GM12878 (cell line): ENCODE measurements at regions not wholly inside any gene's neighbourhood (a gene's known extent, or its start where the extent isn't known, plus 50 kb on each side); places are given as distances from the start of the nearest gene placed in this dataset.

Experiments used
- ATAC-seq: fragments of 200-7000 bp; cut with Tn5 transposase; 3 replicates; pipeline ENCODE4 v1.9.1; 2020; ENCODE audit warnings: mild to moderate bottlenecking, moderate library complexity
- BruUV-seq: library from RNA; stranded (reverse); fragments of 400-500 nt; replicated peaks from 2 replicates; lab custom pipeline; 2021; lab: Mats Ljungman, UMichigan
- CTCF ChIA-PET: fragments of 300-600 bp; sonication (Branson Sonifier 250); formaldehyde crosslinking; extraction: SDS; loops from one replicate; lab custom pipeline; 2021; ENCODE audit warnings: inconsistent platforms; lab: Yijun Ruan, JAX
- POLR2A ChIA-PET: fragments of 350-600 bp; formaldehyde crosslinking; extraction: SDS; loops from one replicate; lab custom pipeline; 2021; ENCODE audit warnings: inconsistent platforms; lab: Charles Lee
- RAD21 ChIA-PET: fragments of 300-600 bp; sonication (Branson Sonifier 250); formaldehyde crosslinking; loops from one replicate; lab custom pipeline; 2023; ENCODE audit warnings: antibody characterized with exemption; ENCODE audit not compliant: unreplicated experiment; lab: Charles Lee
- SMC1A ChIA-PET: fragments of 300-600 bp; sonication (Branson Sonifier 250); formaldehyde crosslinking; loops from one replicate; lab custom pipeline; 2023; ENCODE audit not compliant: unreplicated experiment, uncharacterized antibody; lab: Charles Lee
- DNase-seq: peaks from one replicate; pipeline ENCODE4 v3.0.0-alpha.2; 2011; ENCODE audit warnings: low read depth, low spot score
- FAIRE-seq: peaks from 3 replicates; lab custom pipeline; 2011; peaks lifted over from hg19 to GRCh38; lab: Jason Lieb, UNC
- H2AFZ ChIP-seq: 2 replicates; pipeline ENCODE4 v1.6.0; 2011; ENCODE audit warnings: low read depth, low read length, control low read depth; ENCODE audit not compliant: control insufficient read depth
- H3K27ac ChIP-seq: 2 replicates; pipeline ENCODE4 v1.5.1; 2011; ENCODE audit warnings: control low read depth; ENCODE audit not compliant: control insufficient read depth, insufficient read depth
- H3K27me3 ChIP-seq, 2 experiments: replicated peaks in 1 of 2; 2 replicates each; pipeline versions ENCODE4 v1.6.0 to v1.6.1; 2011; ENCODE audit warnings: low read length in 1 of 2; ENCODE audit not compliant: control insufficient read depth in 2 of 2, insufficient read depth in 2 of 2
- H3K36me3 ChIP-seq, 2 experiments: 2 replicates each; pipeline ENCODE4 v1.5.1; 2011; ENCODE audit warnings: low read length in 1 of 2; ENCODE audit not compliant: control insufficient read depth in 2 of 2, insufficient read depth in 2 of 2
- H3K4me1 ChIP-seq: 2 replicates; pipeline ENCODE4 v1.6.1; 2011; ENCODE audit warnings: mild to moderate bottlenecking, low read length, moderate library complexity, mixed read lengths; ENCODE audit not compliant: control insufficient read depth, insufficient read depth
- H3K4me2 ChIP-seq: 2 replicates; pipeline ENCODE4 v1.6.0; 2011; ENCODE audit warnings: control low read depth; ENCODE audit not compliant: control insufficient read depth, insufficient read depth
- H3K4me3 ChIP-seq: fragments of 200-600 bp; sonication (generic); 2 replicates; pipeline ENCODE4 v1.5.1; 2016
- H3K79me2 ChIP-seq: 2 replicates; pipeline ENCODE4 v1.6.0; 2011; ENCODE audit warnings: low read length; ENCODE audit not compliant: control insufficient read depth, insufficient read depth
- H3K9ac ChIP-seq: 2 replicates; pipeline ENCODE4 v1.8.0; 2011; ENCODE audit warnings: low read length, control low read depth, mixed read lengths; ENCODE audit not compliant: control insufficient read depth, insufficient read depth
- H3K9me3 ChIP-seq: replicated peaks from 3 replicates; pipeline ENCODE4 v1.5.1; 2011; ENCODE audit warnings: mild to moderate bottlenecking, low read length; ENCODE audit not compliant: control insufficient read depth, insufficient read depth
- H4K20me1 ChIP-seq: 2 replicates; pipeline ENCODE4 v1.6.0; 2011; ENCODE audit not compliant: control insufficient read depth, insufficient read depth
- ATF3 ChIP-seq: IDR thresholded peaks from 2 replicates; pipeline ENCODE4 v1.6.1; 2011; ENCODE audit warnings: low read depth, mild to moderate bottlenecking, low read length, moderate library complexity, borderline replicate concordance; ENCODE audit errors: extremely low read depth
- ATF7 ChIP-seq: fragments of 450-650 bp; IDR thresholded peaks from 2 replicates; pipeline ENCODE4 v1.6.1; 2016; ENCODE audit warnings: low read depth, mild to moderate bottlenecking
- CHD1 ChIP-seq: IDR thresholded peaks from 2 replicates; pipeline ENCODE4 v1.6.1; 2012; ENCODE audit warnings: low read depth, low read length, improper control_type of control experiment
- E2F4 ChIP-seq: IDR thresholded peaks from 2 replicates; pipeline ENCODE4 v1.6.1; 2012; ENCODE audit warnings: low read depth, low read length, improper control_type of control experiment
- ELK1 ChIP-seq: IDR thresholded peaks from 2 replicates; pipeline ENCODE4 v1.6.1; 2012; ENCODE audit warnings: low read depth, low read length, improper control_type of control experiment
- ETV6 ChIP-seq, 2 experiments: fragments of 450-650 bp in 1 of 2; IDR thresholded peaks in 1 of 2; conservative IDR thresholded peaks in 1 of 2; 2 replicates each; pipeline ENCODE4 v1.6.1; 2014; ENCODE audit warnings: antibody characterized with exemption in 1 of 2, borderline replicate concordance in 1 of 2, low read depth in 1 of 2, mild to moderate bottlenecking in 1 of 2, moderate library complexity in 1 of 2
- JUND ChIP-seq: IDR thresholded peaks from 2 replicates; pipeline ENCODE4 v1.6.1; 2012; ENCODE audit warnings: low read depth, mild to moderate bottlenecking, low read length, improper control_type of control experiment, moderate library complexity
- MEF2A ChIP-seq: IDR thresholded peaks from 2 replicates; pipeline ENCODE4 v1.6.1; 2011; ENCODE audit warnings: low read depth, mild to moderate bottlenecking, low read length, moderate library complexity; ENCODE audit not compliant: insufficient read depth
- NFXL1 ChIP-seq: fragments of 450-650 bp; IDR thresholded peaks from 2 replicates; pipeline ENCODE4 v1.6.1; 2017; ENCODE audit warnings: antibody characterized with exemption, mild to moderate bottlenecking, borderline replicate concordance
- REST ChIP-seq: IDR thresholded peaks from 2 replicates; pipeline ENCODE4 v1.6.1; 2012; ENCODE audit warnings: mild to moderate bottlenecking, low read depth, low read length
- SP1 ChIP-seq: IDR thresholded peaks from one replicate; pipeline ENCODE4 v1.6.1; 2011; ENCODE audit warnings: low read depth, low read length
- SREBF2 ChIP-seq: IDR thresholded peaks from 2 replicates; pipeline ENCODE4 v1.6.1; 2012; ENCODE audit warnings: mild to moderate bottlenecking, low read length
- ZNF592 ChIP-seq: fragments of 450-650 bp; IDR thresholded peaks from 2 replicates; pipeline ENCODE4 v1.6.1; 2017; ENCODE audit warnings: mild to moderate bottlenecking, moderate library complexity
- WGBS: methylation state at CpG from one replicate; pipeline ENCODE4 v1.1.6; 2016; ENCODE audit warnings: low lambda C conversion rate; ENCODE audit not compliant: insufficient replicate concordance, insufficient coverage; ENCODE audit errors: missing lambda C conversion rate; 5-methylcytosine and 5-hydroxymethylcytosine counted together
- in situ Hi-C: fragments of 300-500 bp; cut with MboI; formaldehyde crosslinking; loops from 9 replicates; pipeline ENCODE4 v1.14.3; 2018; ENCODE audit warnings: mixed read lengths
- intact Hi-C: fragments of 100-400 bp; cut with micrococcal nuclease; formaldehyde crosslinking; loops from one replicate; pipeline ENCODE4 v1.14.2; 2022; ENCODE audit not compliant: unreplicated experiment

GRCh38 chr3:5725801-5726200 lies 538.3 kb downstream of the EDEM1 start:
- H3K4me2 ChIP-seq, result no peak overlapping the region
- no peak overlapping the region for H3K4me3 ChIP-seq
- no peaks in the 10 kb centered on the region for H3K4me1 ChIP-seq
- 3% methylated on average over 2 of the region's 2 CpGs for WGBS
- no peak for FAIRE-seq
- H4K20me1 ChIP-seq, result no peaks in the 10 kb centered on the region
- H3K27me3 ChIP-seq, result no peaks in the 10 kb centered on the region
- no peaks in the 10 kb centered on the region for H3K36me3 ChIP-seq
- ChIA-PET POLR2A (interaction anchor here (0.6 kb wide), 2 partner anchors 30 to 298 kb away, joined by 3 to 4 read pairs; no protein-coding TSS in a partner anchor), SMC1A (interaction anchor here (0.6 to 1.2 kb wide), 6 partner anchors 8 to 300 kb away, joined by 3 to 4 read pairs (median 3); no protein-coding TSS in a partner anchor), RAD21 (interaction anchor here (1.1 to 1.8 kb wide), 2 partner anchors 13 to 91 kb away, joined by 3 read pairs; no protein-coding TSS in a partner anchor), CTCF (interaction anchor here (0.6 to 1.4 kb wide), 4 partner anchors 17 to 297 kb away, joined by 3 to 5 read pairs (median 3); no protein-coding TSS in a partner anchor)
- H3K79me2 ChIP-seq, result no peaks in the 10 kb centered on the region
- in situ Hi-C loops, result no loop called here
- H3K27ac ChIP-seq, result no peak overlapping the region
- TF ChIP-seq ATF7 (no peak), REST (no peak), ELK1 (no peak), E2F4 (no peak), NFXL1 (no peak), ETV6 (conservative IDR thresholded peaks at IDR 0.05 in 1 of 2, IDR thresholded peaks at IDR 0.05 in 1 of 2; ENCODE audit: borderline replicate concordance in 1 of 2, low read depth in 1 of 2) (no peak), SP1 (no peak), CHD1 (no peak), JUND (no peak), ZNF592 (no peak), ATF3 (no peak), SREBF2 (no peak), MEF2A (no peak)
- TF ChIP-seq, all 136 proteins: peak for 0
- Histone ChIP-seq H3K9me3 (no peaks in the 10 kb centered on the region), H3K9ac (no peak overlapping the region), H2AFZ (no peak overlapping the region)
- ATAC-seq (no peak), DNase-seq (no peak)
- BruUV-seq, result no TSS peak
- intact Hi-C loops, result loop anchor here (10.0 kb wide), 1 partner anchor 501 kb away; no protein-coding TSS in a partner anchor
